NB4 (cell line): ENCODE measurements at regions not wholly inside any gene's neighbourhood (a gene's known extent, or its start where the extent isn't known, plus 50 kb on each side); places are given as distances from the start of the nearest gene placed in this dataset.

Experiments used
- DNase-seq: peaks from one replicate; pipeline ENCODE4 v3.0.0; 2010; ENCODE audit warnings: low read depth
- H3K4me3 ChIP-seq: one replicate; pipeline ENCODE4 v1.5.1; 2011; ENCODE audit warnings: mild to moderate bottlenecking, low read depth, low read length, moderate library complexity
- MYC ChIP-seq: IDR thresholded peaks from 2 replicates; pipeline ENCODE4 v1.6.1; 2011; ENCODE audit warnings: low read depth, low read length
- POLR2A ChIP-seq: IDR thresholded peaks from 2 replicates; pipeline ENCODE4 v1.6.1; 2011; ENCODE audit warnings: mild to moderate bottlenecking; ENCODE audit not compliant: insufficient read length; ENCODE audit errors: extremely low read depth
- TF ChIP-seq, protein P1 (sequence below): IDR thresholded peaks from 2 replicates; pipeline ENCODE4 v1.6.1; 2011; ENCODE audit warnings: low read depth, low read length
- TF ChIP-seq, protein P2 (sequence below): IDR thresholded peaks from one replicate; pipeline ENCODE4 v1.5.1; 2012; ENCODE audit warnings: low read depth, low read length

DNA sequence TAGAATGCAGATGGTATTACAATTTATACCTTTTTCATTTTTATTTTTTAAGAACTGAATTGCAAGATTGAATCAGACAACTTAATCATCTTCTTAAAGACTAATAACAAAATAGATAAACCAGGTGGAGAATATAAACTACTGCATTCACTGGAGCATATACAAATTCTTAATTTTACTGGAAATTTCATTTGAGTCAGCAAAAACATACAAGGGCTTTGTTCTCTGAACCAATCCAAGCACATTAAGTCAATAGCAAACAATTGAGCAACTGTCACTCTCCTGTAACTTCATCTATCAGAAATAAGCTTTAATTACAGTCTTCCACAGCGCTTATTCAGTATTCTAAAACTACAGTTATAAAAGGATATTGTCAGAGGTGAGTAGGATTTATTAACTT, 167.4 kb upstream of the OBI1 start:
- no peak for DNase-seq
- no peak for TF ChIP-seq MYC
- TF ChIP-seq, protein P1, sequence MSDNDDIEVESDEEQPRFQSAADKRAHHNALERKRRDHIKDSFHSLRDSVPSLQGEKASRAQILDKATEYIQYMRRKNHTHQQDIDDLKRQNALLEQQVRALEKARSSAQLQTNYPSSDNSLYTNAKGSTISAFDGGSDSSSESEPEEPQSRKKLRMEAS, result no peak
- TF ChIP-seq, protein P2, sequence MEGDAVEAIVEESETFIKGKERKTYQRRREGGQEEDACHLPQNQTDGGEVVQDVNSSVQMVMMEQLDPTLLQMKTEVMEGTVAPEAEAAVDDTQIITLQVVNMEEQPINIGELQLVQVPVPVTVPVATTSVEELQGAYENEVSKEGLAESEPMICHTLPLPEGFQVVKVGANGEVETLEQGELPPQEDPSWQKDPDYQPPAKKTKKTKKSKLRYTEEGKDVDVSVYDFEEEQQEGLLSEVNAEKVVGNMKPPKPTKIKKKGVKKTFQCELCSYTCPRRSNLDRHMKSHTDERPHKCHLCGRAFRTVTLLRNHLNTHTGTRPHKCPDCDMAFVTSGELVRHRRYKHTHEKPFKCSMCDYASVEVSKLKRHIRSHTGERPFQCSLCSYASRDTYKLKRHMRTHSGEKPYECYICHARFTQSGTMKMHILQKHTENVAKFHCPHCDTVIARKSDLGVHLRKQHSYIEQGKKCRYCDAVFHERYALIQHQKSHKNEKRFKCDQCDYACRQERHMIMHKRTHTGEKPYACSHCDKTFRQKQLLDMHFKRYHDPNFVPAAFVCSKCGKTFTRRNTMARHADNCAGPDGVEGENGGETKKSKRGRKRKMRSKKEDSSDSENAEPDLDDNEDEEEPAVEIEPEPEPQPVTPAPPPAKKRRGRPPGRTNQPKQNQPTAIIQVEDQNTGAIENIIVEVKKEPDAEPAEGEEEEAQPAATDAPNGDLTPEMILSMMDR, result no peak
- no peak overlapping the region for H3K4me3 ChIP-seq

DNA sequence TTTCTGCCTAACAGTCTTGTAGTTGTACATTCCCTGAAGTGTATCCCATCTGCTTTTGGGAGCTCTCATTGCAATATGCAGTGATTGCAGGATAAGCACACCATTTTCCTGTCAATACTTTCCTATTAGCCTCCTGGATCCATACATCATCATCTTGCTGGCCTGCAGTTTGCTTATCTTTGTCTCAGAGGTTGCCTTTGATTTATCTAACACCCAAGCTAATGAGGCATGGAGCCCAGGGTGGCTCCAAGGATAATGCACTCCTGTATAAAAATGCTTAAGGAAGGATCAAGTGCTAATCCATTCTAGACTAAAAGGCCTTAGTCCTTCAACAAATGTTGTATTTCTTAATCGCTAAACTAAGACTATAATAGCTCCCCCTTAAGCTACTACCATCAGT, 161.6 kb upstream of the OBI1 start:
- DNase-seq, result no peak
- H3K4me3 ChIP-seq, result no peak overlapping the region
- TF ChIP-seq POLR2A (no peak), MYC (no peak)
- TF ChIP-seq, protein P1, result no peak
- TF ChIP-seq, protein P2, result no peak

DNA sequence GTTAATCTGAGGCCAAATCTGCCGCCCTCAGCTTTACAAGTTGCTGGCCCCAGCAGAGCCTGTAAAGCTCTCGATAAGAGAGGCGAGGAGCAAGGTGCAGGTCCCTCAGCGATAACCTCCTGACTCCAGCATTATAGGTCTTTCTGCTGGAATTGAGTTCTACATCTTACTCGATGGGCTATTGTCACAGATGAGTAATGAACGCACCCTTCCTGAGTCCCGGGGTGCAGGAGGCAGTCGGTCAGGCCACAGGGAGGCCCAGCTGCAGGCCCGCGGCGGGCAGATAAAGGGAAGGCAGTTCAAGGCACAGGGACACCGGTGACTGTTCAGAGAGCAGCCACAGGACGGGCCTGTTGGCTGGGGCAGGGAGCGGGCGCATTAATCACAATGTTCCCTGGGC, 157.6 kb upstream of the OBI1 start:
- TF ChIP-seq, protein P1, result no peak
- TF ChIP-seq, protein P2, result no peak
- TF ChIP-seq MYC (no peak), POLR2A (no peak)
- no peak for DNase-seq
- H3K4me3 ChIP-seq, result no peak overlapping the region

DNA sequence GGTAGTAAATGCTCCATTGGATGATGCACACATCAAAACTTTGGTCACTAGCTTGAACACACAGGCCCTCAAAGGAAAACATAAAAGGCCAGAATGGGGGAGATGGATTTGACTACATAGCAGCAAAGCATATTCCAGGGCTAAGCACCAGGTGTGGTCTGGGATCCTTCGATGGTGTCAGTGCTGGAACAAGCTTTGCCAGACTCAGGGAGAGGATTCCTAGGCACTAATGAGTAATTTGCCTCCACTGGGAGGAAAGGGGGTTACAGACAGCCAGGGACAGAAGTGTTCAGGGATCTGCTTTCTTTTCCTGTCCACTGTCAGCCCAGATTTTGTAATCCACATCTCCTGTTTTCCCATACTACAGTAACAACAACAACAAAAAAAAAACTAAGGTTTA, 157.2 kb upstream of the OBI1 start:
- DNase-seq, result no peak
- H3K4me3 ChIP-seq, result no peak overlapping the region
- TF ChIP-seq, protein P2, result no peak
- TF ChIP-seq MYC, result no peak
- no peak for TF ChIP-seq POLR2A
- TF ChIP-seq, protein P1, result no peak

DNA sequence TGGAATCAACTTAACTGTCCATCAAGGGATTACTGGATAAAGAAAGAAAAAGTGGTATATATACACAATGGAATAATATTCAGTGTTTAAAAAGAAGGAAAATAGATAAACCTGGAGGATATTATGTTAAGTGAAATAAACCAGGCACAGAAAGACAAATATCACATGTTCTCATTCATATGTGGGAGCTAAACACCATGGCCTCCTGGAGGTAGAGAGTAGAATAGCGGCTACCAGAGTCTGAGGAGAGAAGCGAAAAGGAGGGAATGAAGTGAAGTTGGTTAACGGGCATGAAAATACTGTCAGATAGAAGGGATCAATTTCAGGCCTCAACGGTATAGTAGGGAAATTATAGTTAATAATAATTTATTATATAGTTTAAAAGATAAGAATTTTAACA, 147.5 kb upstream of the OBI1 start:
- TF ChIP-seq, protein P1, result no peak
- TF ChIP-seq, protein P2, result peak; percentile 50
- no peak overlapping the region for H3K4me3 ChIP-seq
- peak; percentile 23 for DNase-seq

DNA sequence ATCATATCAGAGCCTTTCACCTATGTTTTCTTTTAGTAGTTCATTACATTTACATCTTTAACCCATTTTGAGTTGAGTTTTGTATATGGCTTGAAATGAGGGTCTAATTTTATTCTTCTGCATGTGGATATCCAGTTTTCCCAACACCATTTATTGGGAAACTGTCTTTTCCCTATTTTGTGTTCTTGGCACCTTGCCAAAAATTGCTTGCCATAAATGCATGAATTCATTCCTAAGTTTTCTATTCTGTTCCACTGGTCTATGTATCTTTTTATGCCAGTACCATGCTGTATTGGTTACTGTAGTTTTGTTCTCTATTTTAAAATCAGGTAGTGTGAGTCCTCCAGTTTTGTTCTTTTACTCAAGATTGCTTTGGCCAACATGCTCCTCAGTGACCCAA, 144.0 kb upstream of the OBI1 start:
- H3K4me3 ChIP-seq, result no peak overlapping the region
- TF ChIP-seq POLR2A (no peak), MYC (no peak)
- TF ChIP-seq, protein P2, result no peak
- TF ChIP-seq, protein P1, result no peak
- DNase-seq, result no peak
